Liver (tissue), 8 donors: ENCODE measurements at regions not wholly inside any gene's neighbourhood (a gene's known extent, or its start where the extent isn't known, plus 50 kb on each side); places are given as distances from the start of the nearest gene placed in this dataset.

Experiments
- DNase-seq: peaks from one replicate; pipeline ENCODE4 v3.0.0-alpha.2; 2017; ENCODE audit warnings: low spot score
- H3K27ac ChIP-seq, 2 donors: one replicate each; pipeline ENCODE4 v1.7.0; 2013; ENCODE audit warnings: inconsistent platforms in 2 of 2, low read length in 2 of 2, control low read depth in 1 of 2, low read depth in 1 of 2, mild to moderate bottlenecking in 1 of 2
- H3K27me3 ChIP-seq, 4 donors: one replicate each; pipeline versions ENCODE4 v1.6.1 to v1.7.0; 2013; ENCODE audit warnings: low read length in 3 of 4, inconsistent platforms in 1 of 4, mild to moderate bottlenecking in 1 of 4, moderate library complexity in 1 of 4; ENCODE audit not compliant: control insufficient read depth in 4 of 4, insufficient read depth in 4 of 4
- H3K36me3 ChIP-seq, 4 donors: one replicate each; pipeline versions ENCODE4 v1.6.1 to v1.7.0; 2013; ENCODE audit warnings: low read length in 3 of 4, mild to moderate bottlenecking in 3 of 4, low read depth in 1 of 4, moderate library complexity in 1 of 4; ENCODE audit not compliant: control insufficient read depth in 4 of 4, insufficient read depth in 3 of 4
- H3K4me1 ChIP-seq, 4 donors: one replicate each; pipeline versions ENCODE4 v1.6.1 to v1.7.0; 2013; ENCODE audit warnings: low read length in 3 of 4, mild to moderate bottlenecking in 3 of 4, moderate library complexity in 1 of 4; ENCODE audit not compliant: control insufficient read depth in 4 of 4, insufficient read depth in 4 of 4
- H3K4me3 ChIP-seq, 3 donors: one replicate each; pipeline versions ENCODE4 v1.6.1 to v1.7.0; 2013; ENCODE audit warnings: low read length in 3 of 3, control low read depth in 1 of 3, low read depth in 1 of 3, mild to moderate bottlenecking in 1 of 3
- H3K9ac ChIP-seq, 2 donors: one replicate each; pipeline ENCODE4 v1.7.0; 2013; ENCODE audit warnings: low read length in 2 of 2, mild to moderate bottlenecking in 2 of 2, moderate library complexity in 2 of 2, control low read depth in 1 of 2, low read depth in 1 of 2
- H3K9me3 ChIP-seq, 4 donors: one replicate each; pipeline versions ENCODE4 v1.6.1 to v1.7.0; 2013; ENCODE audit warnings: low read length in 3 of 4; ENCODE audit not compliant: control insufficient read depth in 4 of 4
- EGR1 ChIP-seq, 2 donors: IDR thresholded peaks; 2 replicates each; pipeline ENCODE4 v1.6.1; 2016 to 2018; ENCODE audit warnings: antibody characterized with exemption in 2 of 2, low read depth in 2 of 2
- FOXA1 ChIP-seq: IDR thresholded peaks from 2 replicates; pipeline ENCODE4 v1.6.1; 2016; ENCODE audit warnings: antibody characterized with exemption
- FOXA2 ChIP-seq: IDR thresholded peaks from 2 replicates; pipeline ENCODE4 v1.6.1; 2016; ENCODE audit warnings: antibody characterized with exemption
- GABPA ChIP-seq, 2 donors: IDR thresholded peaks in 1 of 2; conservative IDR thresholded peaks in 1 of 2; 2 replicates each; pipeline ENCODE4 v1.6.1; 2016; ENCODE audit warnings: antibody characterized with exemption in 2 of 2, mild to moderate bottlenecking in 1 of 2, moderate library complexity in 1 of 2
- HNF4A ChIP-seq, 2 donors: conservative IDR thresholded peaks; 2 replicates each; pipeline ENCODE4 v1.6.1; 2016; ENCODE audit warnings: antibody characterized with exemption in 2 of 2, mild to moderate bottlenecking in 2 of 2
- HNF4G ChIP-seq: IDR thresholded peaks from 2 replicates; pipeline ENCODE4 v1.6.1; 2016; ENCODE audit warnings: antibody characterized with exemption
- JUND ChIP-seq, 2 donors: IDR thresholded peaks; 2 replicates each; pipeline ENCODE4 v1.6.1; 2016; ENCODE audit warnings: antibody characterized with exemption in 2 of 2
- NR2F2 ChIP-seq: IDR thresholded peaks from 2 replicates; pipeline ENCODE4 v1.6.1; 2016; ENCODE audit warnings: antibody characterized with exemption
- RAD21 ChIP-seq, 2 donors: IDR thresholded peaks; 2 replicates each; pipeline ENCODE4 v1.6.1; 2016; ENCODE audit warnings: antibody characterized with exemption in 2 of 2, mild to moderate bottlenecking in 2 of 2
- RXRA ChIP-seq, 2 donors: IDR thresholded peaks; 2 replicates each; pipeline ENCODE4 v1.6.1; 2017 to 2018; ENCODE audit warnings: antibody characterized with exemption in 2 of 2, mild to moderate bottlenecking in 1 of 2
- SP1 ChIP-seq: IDR thresholded peaks from 2 replicates; pipeline ENCODE4 v1.6.1; 2018; ENCODE audit warnings: antibody characterized with exemption, mild to moderate bottlenecking
- TAF1 ChIP-seq: conservative IDR thresholded peaks from 2 replicates; pipeline ENCODE4 v1.6.1; 2016; ENCODE audit warnings: antibody characterized with exemption, mild to moderate bottlenecking
- YY1 ChIP-seq: IDR thresholded peaks from 2 replicates; pipeline ENCODE4 v1.6.1; 2016; ENCODE audit warnings: antibody characterized with exemption, mild to moderate bottlenecking
- WGBS: extraction: QIAGEN DNeasy Blood & Tissue Kit; methylation state at CpG from one replicate; pipeline ENCODE4 v1.1.7; 2013; 5-methylcytosine and 5-hydroxymethylcytosine counted together
- TF ChIP-seq, protein P1 (sequence below): IDR thresholded peaks from 2 replicates; pipeline ENCODE4 v1.6.1; 2016; ENCODE audit warnings: antibody characterized with exemption
- TF ChIP-seq, protein P2 (sequence below): IDR thresholded peaks from 2 replicates; pipeline ENCODE4 v1.6.1; 2016; ENCODE audit warnings: antibody characterized with exemption
- TF ChIP-seq, protein P3 (sequence below): fragments of 150-350 bp; IDR thresholded peaks from 2 replicates; pipeline ENCODE4 v1.5.1; 2017; ENCODE audit warnings: improper control_type of control experiment, low read depth, low read length; ENCODE audit not compliant: missing input control
- TF ChIP-seq, protein P4 (sequence below): IDR thresholded peaks from 2 replicates; pipeline ENCODE4 v1.6.1; 2016; ENCODE audit warnings: antibody characterized with exemption, mild to moderate bottlenecking
- TF ChIP-seq, protein P5 (sequence below): IDR thresholded peaks from 2 replicates; pipeline ENCODE4 v1.6.1; 2016; ENCODE audit warnings: antibody characterized with exemption
- donor health status: healthy.
- donor health status: healthy.
- donor health status: healthy.
- donor health status: healthy.
- donor health status: healthy.

DNA sequence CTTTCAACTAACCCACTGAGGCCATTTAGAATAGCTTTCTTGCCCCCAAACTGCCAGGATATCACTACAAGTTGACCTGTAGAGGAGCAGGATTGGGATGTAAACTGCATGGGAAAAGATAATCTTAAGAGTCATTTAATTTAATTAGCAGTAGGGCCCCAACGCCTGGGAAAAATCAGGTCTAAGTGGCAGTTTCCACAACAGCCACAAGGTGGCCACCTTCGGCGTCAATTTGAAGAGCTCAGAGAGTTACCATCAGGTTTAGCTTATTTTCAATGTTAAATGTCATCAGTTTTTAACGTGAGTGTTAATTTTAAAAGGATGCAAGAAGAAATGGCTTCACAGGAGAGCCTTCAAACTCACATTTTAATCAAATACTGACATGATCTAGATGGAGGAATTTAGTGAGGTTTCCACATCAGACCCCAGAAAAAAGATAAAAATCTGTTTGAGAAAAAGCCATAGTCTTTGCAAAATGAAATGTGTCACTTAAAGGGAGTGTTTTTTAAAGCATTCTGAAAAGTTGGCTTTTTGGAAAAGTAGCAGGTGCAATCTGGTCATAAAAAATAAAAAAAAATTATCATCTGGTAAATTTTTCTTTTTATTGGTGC, 77.3 kb upstream of the UPP2 start (continued):
- TF ChIP-seq TAF1, result no peak
- peak; percentile 91 to 95 for TF ChIP-seq RAD21 (IDR thresholded peaks at IDR 0.05)
- no peak for TF ChIP-seq SP1
- TF ChIP-seq RXRA (IDR thresholded peaks at IDR 0.05), result no peak
- TF ChIP-seq NR2F2, result no peak
- TF ChIP-seq EGR1 (IDR thresholded peaks at IDR 0.05; ENCODE audit: low read depth in 2 of 2), result no peak
- no peak for TF ChIP-seq HNF4G

DNA sequence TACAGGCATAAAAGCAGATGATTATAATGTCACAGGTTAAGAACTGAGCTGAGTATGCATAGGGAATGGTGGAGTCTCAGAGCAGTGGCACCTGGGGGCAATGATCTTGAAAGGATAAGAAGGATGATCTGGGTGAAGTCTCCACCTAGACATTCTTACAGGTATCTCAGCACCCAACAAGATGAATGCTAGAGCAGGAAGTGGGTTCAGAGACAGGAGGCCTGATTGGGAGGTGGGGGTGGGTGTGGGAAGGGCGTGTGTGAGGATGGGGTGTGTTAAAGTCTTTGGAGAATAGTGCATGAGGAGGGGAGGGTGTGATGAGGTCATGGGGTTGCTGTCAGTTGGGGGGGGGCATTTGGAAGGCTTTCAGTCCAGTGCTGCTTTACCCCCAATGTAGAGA, 78.8 kb upstream of the UPP2 start:
- Histone ChIP-seq H3K4me1 (no peaks in the 10 kb centered on the region), H3K4me3 (no peak overlapping the region), H3K27me3 (no peaks in the 10 kb centered on the region), H3K36me3 (no peaks in the 10 kb centered on the region), H3K9ac (no peak overlapping the region), H3K9me3 (no peaks in the 10 kb centered on the region), H3K27ac (no peak overlapping the region)
- TF ChIP-seq, protein P1, sequence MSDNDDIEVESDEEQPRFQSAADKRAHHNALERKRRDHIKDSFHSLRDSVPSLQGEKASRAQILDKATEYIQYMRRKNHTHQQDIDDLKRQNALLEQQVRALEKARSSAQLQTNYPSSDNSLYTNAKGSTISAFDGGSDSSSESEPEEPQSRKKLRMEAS, result no peak
- no peak for TF ChIP-seq HNF4G
- TF ChIP-seq, protein P2, sequence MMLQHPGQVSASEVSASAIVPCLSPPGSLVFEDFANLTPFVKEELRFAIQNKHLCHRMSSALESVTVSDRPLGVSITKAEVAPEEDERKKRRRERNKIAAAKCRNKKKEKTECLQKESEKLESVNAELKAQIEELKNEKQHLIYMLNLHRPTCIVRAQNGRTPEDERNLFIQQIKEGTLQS, result no peak
- TF ChIP-seq EGR1 (IDR thresholded peaks at IDR 0.05; ENCODE audit: low read depth in 2 of 2), result no peak
- TF ChIP-seq SP1, result no peak
- TF ChIP-seq HNF4A (conservative IDR thresholded peaks at IDR 0.05), result no peak
- no peak for TF ChIP-seq NR2F2
- TF ChIP-seq FOXA1, result no peak
- no peak for TF ChIP-seq GABPA (IDR thresholded peaks at IDR 0.05 in 1 of 2, conservative IDR thresholded peaks at IDR 0.05 in 1 of 2)
- no peak for DNase-seq
- WGBS, result 86% methylated on average over 1 of the region's 1 CpG

DNA sequence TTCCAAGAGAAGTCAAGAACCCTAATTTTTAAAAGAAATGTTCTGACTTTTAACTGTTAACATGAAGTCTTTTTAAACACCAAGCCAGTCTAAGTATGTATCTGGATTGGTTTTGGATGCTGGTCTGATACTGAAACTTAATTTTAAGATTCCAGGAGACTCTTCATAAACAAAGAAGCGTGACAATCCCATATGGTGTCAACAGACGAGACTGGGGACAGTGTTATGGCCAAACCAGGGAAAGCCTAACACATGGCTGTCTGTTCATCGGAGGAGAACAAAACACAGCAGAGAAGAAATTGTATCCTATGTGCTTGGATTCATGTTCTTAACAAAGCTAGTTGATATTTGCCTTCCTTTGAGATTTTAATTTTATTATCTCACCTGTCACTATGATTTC, 80.5 kb upstream of the UPP2 start:
- Histone ChIP-seq H3K9ac (no peak overlapping the region), H3K4me1 (no peaks in the 10 kb centered on the region), H3K9me3 (no peaks in the 10 kb centered on the region), H3K27me3 (no peaks in the 10 kb centered on the region), H3K27ac (no peak overlapping the region), H3K4me3 (no peak overlapping the region), H3K36me3 (no peaks in the 10 kb centered on the region)
- TF ChIP-seq, protein P2, result no peak
- TF ChIP-seq NR2F2 (no peak), YY1 (no peak), TAF1 (no peak), FOXA1 (no peak), HNF4G (no peak), EGR1 (IDR thresholded peaks at IDR 0.05; ENCODE audit: low read depth in 2 of 2) (no peak), SP1 (no peak), RXRA (IDR thresholded peaks at IDR 0.05) (no peak), GABPA (IDR thresholded peaks at IDR 0.05 in 1 of 2, conservative IDR thresholded peaks at IDR 0.05 in 1 of 2) (no peak), JUND (IDR thresholded peaks at IDR 0.05) (no peak), HNF4A (conservative IDR thresholded peaks at IDR 0.05) (no peak), RAD21 (IDR thresholded peaks at IDR 0.05) (no peak), FOXA2 (no peak)
- TF ChIP-seq, protein P3, sequence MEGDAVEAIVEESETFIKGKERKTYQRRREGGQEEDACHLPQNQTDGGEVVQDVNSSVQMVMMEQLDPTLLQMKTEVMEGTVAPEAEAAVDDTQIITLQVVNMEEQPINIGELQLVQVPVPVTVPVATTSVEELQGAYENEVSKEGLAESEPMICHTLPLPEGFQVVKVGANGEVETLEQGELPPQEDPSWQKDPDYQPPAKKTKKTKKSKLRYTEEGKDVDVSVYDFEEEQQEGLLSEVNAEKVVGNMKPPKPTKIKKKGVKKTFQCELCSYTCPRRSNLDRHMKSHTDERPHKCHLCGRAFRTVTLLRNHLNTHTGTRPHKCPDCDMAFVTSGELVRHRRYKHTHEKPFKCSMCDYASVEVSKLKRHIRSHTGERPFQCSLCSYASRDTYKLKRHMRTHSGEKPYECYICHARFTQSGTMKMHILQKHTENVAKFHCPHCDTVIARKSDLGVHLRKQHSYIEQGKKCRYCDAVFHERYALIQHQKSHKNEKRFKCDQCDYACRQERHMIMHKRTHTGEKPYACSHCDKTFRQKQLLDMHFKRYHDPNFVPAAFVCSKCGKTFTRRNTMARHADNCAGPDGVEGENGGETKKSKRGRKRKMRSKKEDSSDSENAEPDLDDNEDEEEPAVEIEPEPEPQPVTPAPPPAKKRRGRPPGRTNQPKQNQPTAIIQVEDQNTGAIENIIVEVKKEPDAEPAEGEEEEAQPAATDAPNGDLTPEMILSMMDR, result no peak
- TF ChIP-seq, protein P1, result no peak
- TF ChIP-seq, protein P4, sequence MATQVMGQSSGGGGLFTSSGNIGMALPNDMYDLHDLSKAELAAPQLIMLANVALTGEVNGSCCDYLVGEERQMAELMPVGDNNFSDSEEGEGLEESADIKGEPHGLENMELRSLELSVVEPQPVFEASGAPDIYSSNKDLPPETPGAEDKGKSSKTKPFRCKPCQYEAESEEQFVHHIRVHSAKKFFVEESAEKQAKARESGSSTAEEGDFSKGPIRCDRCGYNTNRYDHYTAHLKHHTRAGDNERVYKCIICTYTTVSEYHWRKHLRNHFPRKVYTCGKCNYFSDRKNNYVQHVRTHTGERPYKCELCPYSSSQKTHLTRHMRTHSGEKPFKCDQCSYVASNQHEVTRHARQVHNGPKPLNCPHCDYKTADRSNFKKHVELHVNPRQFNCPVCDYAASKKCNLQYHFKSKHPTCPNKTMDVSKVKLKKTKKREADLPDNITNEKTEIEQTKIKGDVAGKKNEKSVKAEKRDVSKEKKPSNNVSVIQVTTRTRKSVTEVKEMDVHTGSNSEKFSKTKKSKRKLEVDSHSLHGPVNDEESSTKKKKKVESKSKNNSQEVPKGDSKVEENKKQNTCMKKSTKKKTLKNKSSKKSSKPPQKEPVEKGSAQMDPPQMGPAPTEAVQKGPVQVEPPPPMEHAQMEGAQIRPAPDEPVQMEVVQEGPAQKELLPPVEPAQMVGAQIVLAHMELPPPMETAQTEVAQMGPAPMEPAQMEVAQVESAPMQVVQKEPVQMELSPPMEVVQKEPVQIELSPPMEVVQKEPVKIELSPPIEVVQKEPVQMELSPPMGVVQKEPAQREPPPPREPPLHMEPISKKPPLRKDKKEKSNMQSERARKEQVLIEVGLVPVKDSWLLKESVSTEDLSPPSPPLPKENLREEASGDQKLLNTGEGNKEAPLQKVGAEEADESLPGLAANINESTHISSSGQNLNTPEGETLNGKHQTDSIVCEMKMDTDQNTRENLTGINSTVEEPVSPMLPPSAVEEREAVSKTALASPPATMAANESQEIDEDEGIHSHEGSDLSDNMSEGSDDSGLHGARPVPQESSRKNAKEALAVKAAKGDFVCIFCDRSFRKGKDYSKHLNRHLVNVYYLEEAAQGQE, result no peak
- TF ChIP-seq, protein P5, sequence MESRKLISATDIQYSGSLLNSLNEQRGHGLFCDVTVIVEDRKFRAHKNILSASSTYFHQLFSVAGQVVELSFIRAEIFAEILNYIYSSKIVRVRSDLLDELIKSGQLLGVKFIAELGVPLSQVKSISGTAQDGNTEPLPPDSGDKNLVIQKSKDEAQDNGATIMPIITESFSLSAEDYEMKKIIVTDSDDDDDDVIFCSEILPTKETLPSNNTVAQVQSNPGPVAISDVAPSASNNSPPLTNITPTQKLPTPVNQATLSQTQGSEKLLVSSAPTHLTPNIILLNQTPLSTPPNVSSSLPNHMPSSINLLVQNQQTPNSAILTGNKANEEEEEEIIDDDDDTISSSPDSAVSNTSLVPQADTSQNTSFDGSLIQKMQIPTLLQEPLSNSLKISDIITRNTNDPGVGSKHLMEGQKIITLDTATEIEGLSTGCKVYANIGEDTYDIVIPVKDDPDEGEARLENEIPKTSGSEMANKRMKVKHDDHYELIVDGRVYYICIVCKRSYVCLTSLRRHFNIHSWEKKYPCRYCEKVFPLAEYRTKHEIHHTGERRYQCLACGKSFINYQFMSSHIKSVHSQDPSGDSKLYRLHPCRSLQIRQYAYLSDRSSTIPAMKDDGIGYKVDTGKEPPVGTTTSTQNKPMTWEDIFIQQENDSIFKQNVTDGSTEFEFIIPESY, result no peak
- WGBS, result 91% methylated on average over 3 of the region's 3 CpGs
- DNase-seq, result no peak
